ENCODE measurements at regions not wholly inside any gene's neighbourhood (a gene's known extent, or its start where the extent isn't known, plus 50 kb on each side); places are given as distances from the start of the nearest gene placed in this dataset.
A peak's percentile ranks its signal among the peaks of the same experiment; 100 is the strongest.

DNA sequence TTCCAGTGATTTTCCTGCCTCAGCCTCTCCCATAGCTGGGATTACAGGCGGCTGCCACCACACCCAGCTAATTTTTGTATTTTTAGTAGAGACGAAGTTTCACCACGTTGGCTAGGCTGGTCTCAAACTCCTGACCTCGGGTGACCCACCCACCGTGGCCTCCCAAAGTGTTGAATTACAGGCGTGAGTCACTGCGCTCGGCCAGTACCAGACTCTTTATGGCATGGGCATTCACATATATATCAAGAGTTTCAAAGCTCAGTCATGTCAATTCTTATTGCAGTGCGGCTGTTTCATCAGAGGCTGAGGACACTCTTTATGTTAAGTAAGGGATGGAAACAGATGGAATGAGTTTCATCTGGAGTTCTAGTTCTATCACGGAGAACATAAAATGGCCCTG, 315.2 kb upstream of the CDH6 start:
- no peak overlapping the region for H3K4me3 ChIP-seq (ENCODE audit: low read length)
- TF ChIP-seq, protein P1, sequence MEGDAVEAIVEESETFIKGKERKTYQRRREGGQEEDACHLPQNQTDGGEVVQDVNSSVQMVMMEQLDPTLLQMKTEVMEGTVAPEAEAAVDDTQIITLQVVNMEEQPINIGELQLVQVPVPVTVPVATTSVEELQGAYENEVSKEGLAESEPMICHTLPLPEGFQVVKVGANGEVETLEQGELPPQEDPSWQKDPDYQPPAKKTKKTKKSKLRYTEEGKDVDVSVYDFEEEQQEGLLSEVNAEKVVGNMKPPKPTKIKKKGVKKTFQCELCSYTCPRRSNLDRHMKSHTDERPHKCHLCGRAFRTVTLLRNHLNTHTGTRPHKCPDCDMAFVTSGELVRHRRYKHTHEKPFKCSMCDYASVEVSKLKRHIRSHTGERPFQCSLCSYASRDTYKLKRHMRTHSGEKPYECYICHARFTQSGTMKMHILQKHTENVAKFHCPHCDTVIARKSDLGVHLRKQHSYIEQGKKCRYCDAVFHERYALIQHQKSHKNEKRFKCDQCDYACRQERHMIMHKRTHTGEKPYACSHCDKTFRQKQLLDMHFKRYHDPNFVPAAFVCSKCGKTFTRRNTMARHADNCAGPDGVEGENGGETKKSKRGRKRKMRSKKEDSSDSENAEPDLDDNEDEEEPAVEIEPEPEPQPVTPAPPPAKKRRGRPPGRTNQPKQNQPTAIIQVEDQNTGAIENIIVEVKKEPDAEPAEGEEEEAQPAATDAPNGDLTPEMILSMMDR (IDR thresholded peaks at IDR 0.05; ENCODE audit: insufficient read depth, low read depth, low read length, missing control alignments): no peak
- no peak for DNase-seq (ENCODE audit: low read depth)

GRCh38 chr5:30874241-30875034, 319.0 kb upstream of the CDH6 start:
- H3K4me3 ChIP-seq (ENCODE audit: low read length): no peak overlapping the region
- TF ChIP-seq, protein P1 (IDR thresholded peaks at IDR 0.05; ENCODE audit: insufficient read depth, low read depth, low read length, missing control alignments): no peak
- DNase-seq (ENCODE audit: low read depth): no peak

GRCh38 chr5:30871196-30871595, 322.3 kb upstream of the CDH6 start:
- TF ChIP-seq, protein P1 (IDR thresholded peaks at IDR 0.05; ENCODE audit: insufficient read depth, low read depth, low read length, missing control alignments): no peak
- no peak for DNase-seq (ENCODE audit: low read depth)
- no peak overlapping the region for H3K4me3 ChIP-seq (ENCODE audit: low read length)

DNA sequence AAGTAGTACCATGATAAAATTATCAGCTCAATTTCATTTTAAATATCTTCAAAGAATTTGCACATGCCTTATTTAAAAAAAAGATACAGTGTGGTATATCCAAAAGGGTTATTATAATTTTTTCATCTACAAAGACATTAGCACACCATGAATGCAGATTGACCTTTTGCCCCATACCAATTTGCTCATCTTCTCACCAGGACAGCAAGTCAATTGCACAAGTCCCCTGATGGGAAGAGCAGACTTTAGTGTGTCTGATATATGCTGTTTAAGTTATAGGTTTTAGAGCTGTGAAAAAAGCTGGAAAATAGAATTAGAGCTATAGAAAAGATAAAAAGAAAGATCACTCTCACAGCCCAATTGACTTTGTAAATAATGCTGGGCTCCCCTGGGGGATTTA, 325.8 kb upstream of the CDH6 start:
- TF ChIP-seq, protein P1 (IDR thresholded peaks at IDR 0.05; ENCODE audit: insufficient read depth, low read depth, low read length, missing control alignments): no peak
- no peak overlapping the region for H3K4me3 ChIP-seq (ENCODE audit: low read length)
- DNase-seq (ENCODE audit: low read depth): no peak

DNA sequence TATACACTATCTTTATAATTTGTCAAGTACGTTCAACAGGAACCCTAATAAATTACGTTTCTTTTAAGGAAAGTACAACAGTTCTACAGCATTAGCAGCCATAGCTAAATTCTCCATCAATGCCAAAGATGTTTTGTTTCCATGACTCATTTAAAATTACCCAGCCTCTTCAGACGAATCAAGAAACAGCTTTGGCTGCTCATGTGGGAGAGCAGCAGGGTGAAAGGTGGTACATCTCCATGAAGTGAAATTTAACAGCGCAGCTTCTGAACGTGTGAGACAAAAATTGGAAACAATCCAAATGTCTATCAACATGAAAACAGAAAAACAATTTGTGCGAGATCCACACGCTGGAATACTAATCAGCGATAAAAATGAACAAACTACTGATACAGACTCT, 327.3 kb upstream of the CDH6 start:
- DNase-seq (ENCODE audit: low read depth): peak; percentile 11
- TF ChIP-seq, protein P1 (IDR thresholded peaks at IDR 0.05; ENCODE audit: insufficient read depth, low read depth, low read length, missing control alignments): no peak
- no peak overlapping the region for H3K4me3 ChIP-seq (ENCODE audit: low read length)

- TF ChIP-seq, protein P1 (IDR thresholded peaks at IDR 0.05; ENCODE audit: insufficient read depth, low read depth, low read length, missing control alignments): no peak
- no peak for DNase-seq (ENCODE audit: low read depth)
- no peak overlapping the region for H3K4me3 ChIP-seq (ENCODE audit: low read length)
These were observed 337.2 kb upstream of the CDH6 start for GRCh38 chr5:30856242-30856641.

- no peak overlapping the region for H3K4me3 ChIP-seq (ENCODE audit: low read length)
- DNase-seq (ENCODE audit: low read depth): no peak
- TF ChIP-seq, protein P1 (IDR thresholded peaks at IDR 0.05; ENCODE audit: insufficient read depth, low read depth, low read length, missing control alignments): no peak
These were observed 340.3 kb upstream of the CDH6 start for GRCh38 chr5:30853158-30853557.

Data from epithelial cell of esophagus (primary cell).